Ectodermal cell (in vitro differentiated cells): ENCODE measurements at regions not wholly inside any gene's neighbourhood (a gene's known extent, or its start where the extent isn't known, plus 50 kb on each side); places are given as distances from the start of the nearest gene placed in this dataset.

ENCODE experiments used
- H3K27ac ChIP-seq: 2 replicates; pipeline ENCODE4 v1.7.0; 2013; ENCODE audit warnings: mild to moderate bottlenecking, low read depth, low read length; ENCODE audit not compliant: insufficient read depth, poor library complexity, severe bottlenecking
- H3K27me3 ChIP-seq: 2 replicates; pipeline ENCODE4 v1.7.0; 2013; ENCODE audit warnings: mild to moderate bottlenecking, low read length; ENCODE audit not compliant: insufficient read depth, control insufficient read depth, poor library complexity, severe bottlenecking
- H3K36me3 ChIP-seq: one replicate; pipeline ENCODE4 v1.7.0; 2013; ENCODE audit warnings: low read length; ENCODE audit not compliant: control insufficient read depth, insufficient read depth
- H3K4me1 ChIP-seq: one replicate; pipeline ENCODE4 v1.7.0; 2013; ENCODE audit warnings: low read length; ENCODE audit not compliant: control insufficient read depth, insufficient read depth
- H3K4me3 ChIP-seq: 2 replicates; pipeline ENCODE4 v1.7.0; 2013; ENCODE audit warnings: low read depth, low read length, control low read depth; ENCODE audit not compliant: insufficient read depth
- H3K9me3 ChIP-seq: 2 replicates; pipeline ENCODE4 v1.7.0; 2013; ENCODE audit warnings: mild to moderate bottlenecking, low read length, moderate library complexity; ENCODE audit not compliant: control insufficient read depth
- WGBS, 2 experiments: methylation state at CpG; one replicate each; pipeline ENCODE4 v1.1.7; 2013; ENCODE audit warnings: missing lambda C conversion rate in 2 of 2; 5-methylcytosine and 5-hydroxymethylcytosine counted together

DNA sequence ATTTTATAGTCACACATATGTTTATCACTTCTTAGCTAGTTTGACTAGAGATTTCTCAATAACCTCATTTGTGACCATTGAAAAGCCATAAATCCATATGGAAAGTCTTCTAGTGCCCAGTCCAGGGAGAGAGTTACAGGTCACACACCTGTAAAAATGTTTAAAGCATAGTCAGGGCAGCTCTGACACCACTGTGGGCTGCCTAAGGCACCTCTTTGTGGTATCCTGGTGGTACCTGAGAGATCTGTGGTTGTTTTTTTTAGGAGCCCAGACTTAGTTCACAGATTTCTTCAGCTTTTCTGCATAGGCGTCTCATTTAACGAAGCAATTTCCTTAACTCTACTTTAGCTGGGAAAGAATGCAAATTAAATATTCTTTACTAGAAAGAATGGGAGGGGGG, 186.6 kb downstream of the CENPW start:
- Histone ChIP-seq H3K36me3 (peaks cover under 1% of the 10 kb centered on the region), H3K27me3 (no peaks in the 10 kb centered on the region), H3K4me1 (peaks cover 28% of the 10 kb centered on the region), H3K4me3 (no peak overlapping the region), H3K27ac (peak overlapping the region; percentile 80), H3K9me3 (no peaks in the 10 kb centered on the region)
- WGBS, 2 experiments = 83% methylated on average over 2 of the region's 2 CpGs; no CpG with 5 or more reads in 1 of the 2 experiments

DNA sequence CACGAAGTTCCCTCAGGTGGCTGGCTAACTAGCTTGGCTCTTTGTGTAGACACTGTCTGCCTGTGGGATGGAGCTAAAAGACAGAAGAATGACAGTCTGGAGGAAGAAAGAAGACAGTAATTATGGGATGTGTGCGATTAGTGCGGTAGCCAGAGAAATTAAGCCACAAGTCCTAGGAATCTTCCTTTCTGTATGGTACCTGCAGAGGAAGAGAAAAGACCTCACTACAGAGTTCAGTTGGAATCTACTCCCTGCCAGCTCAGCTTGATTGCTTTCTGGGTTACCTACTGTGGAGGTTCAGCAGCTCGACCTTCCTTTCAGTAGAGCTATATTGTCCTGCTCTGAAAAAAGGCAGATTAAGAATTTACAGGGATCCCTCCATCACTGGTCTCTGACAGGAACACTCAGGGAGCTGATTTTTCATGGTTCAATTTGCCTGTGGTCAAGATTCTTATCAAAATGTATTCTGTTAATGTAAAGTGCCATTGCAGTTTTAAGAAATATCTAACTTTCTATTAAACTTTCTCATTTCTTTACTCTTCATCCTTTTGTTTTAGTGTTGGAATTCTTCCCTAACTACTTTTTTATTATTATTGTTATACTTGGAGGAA, 187.2 kb downstream of the CENPW start:
- Histone ChIP-seq H3K4me1 (peaks cover 28% of the 10 kb centered on the region), H3K9me3 (no peaks in the 10 kb centered on the region), H3K4me3 (no peak overlapping the region), H3K27me3 (no peaks in the 10 kb centered on the region), H3K36me3 (no peaks in the 10 kb centered on the region), H3K27ac (peak overlapping the region; percentile 80)
- WGBS, 2 experiments = 21 to 34% methylated on average over 4 of the region's 4 CpGs

DNA sequence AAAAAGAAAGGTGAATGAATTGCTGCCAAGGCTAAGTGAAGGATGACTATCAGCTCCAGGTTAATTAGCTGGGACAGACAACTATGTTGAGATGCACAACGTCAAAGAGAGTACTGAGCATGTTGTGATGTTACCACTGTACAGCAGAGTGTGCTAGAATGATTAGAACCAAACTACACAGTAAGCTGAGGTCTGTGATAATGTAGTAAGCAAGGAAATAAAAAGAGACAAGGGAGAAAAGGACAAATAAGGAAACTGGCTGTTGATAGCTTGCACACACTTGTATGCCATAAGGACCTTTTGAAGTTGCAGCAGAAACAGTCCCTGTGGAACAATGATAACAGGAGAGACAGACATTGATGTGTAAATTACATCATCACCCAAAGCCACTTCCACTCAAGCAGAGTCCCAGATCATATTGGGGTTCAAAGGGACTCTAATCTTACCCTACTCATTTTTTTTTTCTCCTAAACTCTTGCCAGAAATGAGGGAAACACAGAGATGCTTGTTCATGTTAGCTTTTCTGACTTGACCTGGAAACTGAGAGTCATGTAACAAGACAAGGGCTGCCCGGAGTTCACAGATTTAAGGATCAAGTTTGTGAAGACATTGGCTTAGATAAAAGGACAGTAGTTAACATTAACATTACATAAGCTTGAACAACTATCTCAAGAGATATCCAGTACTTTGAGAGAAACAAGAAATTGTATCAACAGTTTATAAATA, 189.9 kb downstream of the CENPW start:
- Histone ChIP-seq H3K36me3 (no peaks in the 10 kb centered on the region), H3K27ac (no peak overlapping the region), H3K4me1 (peaks cover 20% of the 10 kb centered on the region), H3K4me3 (no peak overlapping the region), H3K9me3 (no peaks in the 10 kb centered on the region), H3K27me3 (no peaks in the 10 kb centered on the region)
- WGBS, 2 experiments = 85 to 100% methylated on average over 1 to 2 of the region's 2 CpGs

DNA sequence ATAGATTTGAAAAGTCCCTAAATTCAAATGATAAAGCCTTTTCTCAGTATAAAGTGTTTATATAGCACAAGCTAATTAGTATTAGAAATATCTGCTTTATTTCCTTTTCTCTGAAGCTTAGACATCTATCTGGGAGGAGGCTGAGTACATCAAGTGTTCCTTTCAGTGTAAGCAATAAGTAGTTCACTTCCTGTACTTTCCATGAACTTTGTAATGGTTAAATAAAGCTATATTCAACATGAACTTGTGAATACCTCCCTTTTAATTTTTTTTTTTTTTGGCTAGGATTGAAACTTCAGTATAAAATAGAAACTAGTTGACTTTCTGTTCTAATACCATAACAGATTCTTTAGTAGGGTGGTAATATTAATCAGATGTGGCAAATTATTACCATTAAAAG, 190.9 kb downstream of the CENPW start:
- no peaks in the 10 kb centered on the region for H3K27me3 ChIP-seq
- no peak overlapping the region for H3K27ac ChIP-seq
- H3K36me3 ChIP-seq = no peaks in the 10 kb centered on the region
- peaks cover 20% of the 10 kb centered on the region for H3K4me1 ChIP-seq
- H3K9me3 ChIP-seq = no peaks in the 10 kb centered on the region
- H3K4me3 ChIP-seq = no peak overlapping the region

DNA sequence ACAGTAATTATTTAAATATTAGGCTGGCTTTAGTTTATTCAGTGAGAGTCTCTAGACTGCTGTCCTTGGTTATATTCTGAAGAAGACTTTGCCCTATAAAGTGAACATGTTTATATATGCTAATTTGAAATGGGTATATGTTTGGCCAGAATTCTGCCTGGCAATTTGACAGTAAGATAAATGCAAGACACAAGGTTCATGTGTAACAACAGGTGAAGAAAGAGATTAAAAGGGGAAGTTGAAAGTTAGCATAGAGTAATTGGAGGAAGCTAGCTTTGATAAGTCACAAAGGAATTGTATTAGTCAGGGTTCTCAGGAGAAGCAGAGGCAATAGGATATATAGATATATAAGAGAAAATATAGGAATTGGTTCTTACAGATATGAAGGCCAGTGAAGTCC, 191.4 kb downstream of the CENPW start:
- H3K4me3 ChIP-seq = no peak overlapping the region
- H3K27me3 ChIP-seq = no peaks in the 10 kb centered on the region
- peaks cover 17% of the 10 kb centered on the region for H3K4me1 ChIP-seq
- H3K36me3 ChIP-seq = no peaks in the 10 kb centered on the region
- H3K9me3 ChIP-seq = no peaks in the 10 kb centered on the region
- no peak overlapping the region for H3K27ac ChIP-seq

DNA sequence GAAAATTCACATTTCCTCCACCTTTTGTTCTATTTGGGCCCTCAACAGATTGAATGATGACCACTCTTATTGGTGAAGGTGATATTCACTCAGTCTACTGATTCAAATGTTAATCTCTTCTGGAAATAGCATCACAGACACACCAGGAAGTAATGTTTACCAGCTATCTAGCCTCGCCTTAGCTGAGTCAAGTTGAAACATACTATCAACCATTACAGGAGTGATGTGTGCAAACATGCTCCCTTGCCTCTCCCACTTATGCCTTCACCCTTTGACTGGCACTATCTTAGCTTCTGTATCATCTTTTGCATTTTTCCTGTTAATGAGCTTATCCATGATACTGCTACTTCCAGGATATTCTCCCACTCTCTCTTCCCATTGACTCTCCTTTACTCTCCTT, 191.9 kb downstream of the CENPW start:
- WGBS, 2 experiments = 91 to 92% methylated on average over 1 of the region's 1 CpG
- Histone ChIP-seq H3K36me3 (no peaks in the 10 kb centered on the region), H3K27me3 (no peaks in the 10 kb centered on the region), H3K27ac (no peak overlapping the region), H3K9me3 (no peaks in the 10 kb centered on the region), H3K4me1 (peaks cover 11% of the 10 kb centered on the region), H3K4me3 (no peak overlapping the region)

DNA sequence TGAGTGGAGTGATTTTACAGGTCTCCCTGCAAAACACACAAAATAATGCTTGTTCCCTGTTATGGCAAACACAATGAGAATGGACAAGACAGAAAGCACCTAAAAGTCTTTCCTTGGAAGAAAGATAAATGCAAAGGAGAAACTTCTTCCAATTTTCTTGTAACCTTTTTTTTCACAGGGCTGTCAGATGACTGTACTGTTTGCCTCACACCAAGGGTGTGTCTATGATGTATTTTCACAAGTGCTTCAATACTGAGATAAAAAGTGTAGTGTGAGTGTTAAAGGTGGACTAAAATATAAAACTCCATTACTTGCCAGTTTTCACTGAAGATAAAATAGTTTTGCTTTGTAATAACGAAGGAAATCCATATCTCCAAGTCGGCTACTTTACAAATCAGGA, 194.5 kb downstream of the CENPW start:
- 92 to 97% methylated on average over 2 of the region's 2 CpGs for WGBS, 2 experiments
- peaks cover 8% of the 10 kb centered on the region for H3K4me1 ChIP-seq
- H3K27me3 ChIP-seq = no peaks in the 10 kb centered on the region
- H3K27ac ChIP-seq = no peak overlapping the region
- no peak overlapping the region for H3K4me3 ChIP-seq
- H3K9me3 ChIP-seq = no peaks in the 10 kb centered on the region
- no peaks in the 10 kb centered on the region for H3K36me3 ChIP-seq

DNA sequence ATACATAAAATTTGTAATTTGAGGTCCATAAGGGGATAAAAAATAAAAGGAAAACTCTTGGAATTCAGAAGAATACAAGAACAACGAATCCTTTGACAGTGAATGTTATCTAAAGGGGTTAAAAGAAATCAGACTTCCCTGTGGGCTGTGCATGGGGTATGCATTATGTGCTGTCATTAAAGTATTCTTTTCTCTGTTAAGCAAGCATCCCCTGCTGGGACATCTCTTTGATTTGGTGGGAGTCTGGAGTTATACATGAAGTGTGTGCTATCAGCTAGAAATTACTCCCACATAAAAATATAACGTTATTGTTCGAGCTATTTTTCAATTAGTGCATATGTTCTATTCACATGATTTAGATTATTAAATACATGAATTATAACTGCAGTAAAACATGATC, 195.2 kb downstream of the CENPW start:
- 53 to 80% methylated on average over 1 of the region's 3 CpGs for WGBS, 2 experiments
- Histone ChIP-seq H3K9me3 (no peaks in the 10 kb centered on the region), H3K4me1 (peaks cover 8% of the 10 kb centered on the region), H3K27me3 (no peaks in the 10 kb centered on the region), H3K27ac (no peak overlapping the region), H3K4me3 (no peak overlapping the region), H3K36me3 (no peaks in the 10 kb centered on the region)

DNA sequence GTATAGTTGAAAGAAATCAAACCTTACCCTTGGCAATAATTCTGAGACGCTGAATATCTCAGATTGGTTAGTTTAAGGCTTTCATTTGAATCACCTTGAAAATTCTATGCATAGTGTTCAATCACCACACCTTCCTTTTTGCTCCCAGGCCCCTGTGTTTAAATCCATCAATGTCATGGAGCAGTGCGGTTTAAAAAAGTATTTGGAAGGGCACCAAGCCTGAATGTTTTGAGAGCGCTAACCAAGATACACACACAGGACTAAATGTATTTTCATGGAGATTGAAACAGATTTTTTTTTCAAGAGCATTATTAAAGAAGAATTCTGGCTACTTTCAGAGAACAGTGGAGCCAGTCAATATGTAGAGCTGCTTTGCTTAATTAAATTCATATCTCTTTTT, 195.7 kb downstream of the CENPW start:
- no peaks in the 10 kb centered on the region for H3K36me3 ChIP-seq
- no peak overlapping the region for H3K27ac ChIP-seq
- no peaks in the 10 kb centered on the region for H3K9me3 ChIP-seq
- WGBS, 2 experiments = 87 to 95% methylated on average over 3 of the region's 3 CpGs
- no peaks in the 10 kb centered on the region for H3K27me3 ChIP-seq
- H3K4me3 ChIP-seq = no peak overlapping the region
- peaks cover 8% of the 10 kb centered on the region for H3K4me1 ChIP-seq

DNA sequence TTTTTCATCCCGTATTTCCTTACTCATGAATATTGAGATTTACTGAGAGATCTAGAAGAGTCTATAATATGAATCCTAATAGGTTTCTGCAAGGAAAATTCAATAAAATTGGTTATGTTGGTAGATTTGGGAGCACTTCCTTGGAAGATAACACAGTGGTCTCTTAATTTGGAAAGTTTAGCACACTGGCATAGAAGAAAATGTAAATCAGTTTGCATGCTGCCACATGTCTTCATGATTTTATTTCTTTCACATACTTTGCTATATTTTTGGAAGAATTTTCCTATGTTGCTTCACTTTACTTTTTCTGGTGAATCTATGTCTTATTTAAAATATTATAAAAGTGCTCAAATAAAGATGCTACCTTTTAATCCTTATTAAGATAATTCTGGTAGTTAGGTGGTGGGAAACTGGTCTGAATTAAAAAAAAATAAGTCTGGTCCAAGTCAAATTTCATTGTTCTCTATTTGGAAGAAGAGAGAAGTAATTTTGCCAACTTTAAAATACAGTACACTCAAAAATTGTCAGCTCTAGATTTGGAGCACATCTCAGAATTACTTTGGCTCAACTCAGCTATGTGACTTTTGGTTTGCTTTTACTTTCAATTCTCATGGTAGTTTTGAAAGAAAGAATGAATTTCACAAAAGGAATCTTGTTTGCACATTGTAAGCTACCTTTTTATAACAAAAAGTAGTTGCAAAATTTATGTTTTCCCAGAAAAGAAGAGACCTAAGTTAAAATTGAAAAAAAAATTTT, 197.3 kb downstream of the CENPW start:
- H3K27me3 ChIP-seq = no peaks in the 10 kb centered on the region
- 100% methylated on average over 1 of the region's 1 CpG; no CpG with 5 or more reads in 1 of the 2 experiments for WGBS, 2 experiments
- H3K9me3 ChIP-seq = no peaks in the 10 kb centered on the region
- no peaks in the 10 kb centered on the region for H3K36me3 ChIP-seq
- no peak overlapping the region for H3K4me3 ChIP-seq
- H3K27ac ChIP-seq = no peak overlapping the region
- H3K4me1 ChIP-seq = peaks cover 8% of the 10 kb centered on the region
